MM.1S (cell line): ENCODE measurements at regions not wholly inside any gene's neighbourhood (a gene's known extent, or its start where the extent isn't known, plus 50 kb on each side); places are given as distances from the start of the nearest gene placed in this dataset.

ENCODE experiments used
- EZH2 ChIP-seq: fragments of 300-600 bp; sonication (generic); optimal IDR thresholded peaks from 2 replicates; pipeline ENCODE3; 2017; ENCODE audit warnings: low read depth, mild to moderate bottlenecking, antibody characterized with exemption, low read length, mixed read lengths
- EZH2phosphoT487 ChIP-seq: fragments of 300-600 bp; sonication (generic); IDR thresholded peaks from 2 replicates; pipeline ENCODE4 v1.6.1; 2018; ENCODE audit warnings: antibody characterized with exemption, low read length
- TF ChIP-seq, protein P1 (sequence below): fragments of 300-600 bp; sonication (generic); IDR thresholded peaks from 2 replicates; pipeline ENCODE4 v1.5.1; 2016; ENCODE audit warnings: antibody characterized with exemption, low read length, mixed read lengths

DNA sequence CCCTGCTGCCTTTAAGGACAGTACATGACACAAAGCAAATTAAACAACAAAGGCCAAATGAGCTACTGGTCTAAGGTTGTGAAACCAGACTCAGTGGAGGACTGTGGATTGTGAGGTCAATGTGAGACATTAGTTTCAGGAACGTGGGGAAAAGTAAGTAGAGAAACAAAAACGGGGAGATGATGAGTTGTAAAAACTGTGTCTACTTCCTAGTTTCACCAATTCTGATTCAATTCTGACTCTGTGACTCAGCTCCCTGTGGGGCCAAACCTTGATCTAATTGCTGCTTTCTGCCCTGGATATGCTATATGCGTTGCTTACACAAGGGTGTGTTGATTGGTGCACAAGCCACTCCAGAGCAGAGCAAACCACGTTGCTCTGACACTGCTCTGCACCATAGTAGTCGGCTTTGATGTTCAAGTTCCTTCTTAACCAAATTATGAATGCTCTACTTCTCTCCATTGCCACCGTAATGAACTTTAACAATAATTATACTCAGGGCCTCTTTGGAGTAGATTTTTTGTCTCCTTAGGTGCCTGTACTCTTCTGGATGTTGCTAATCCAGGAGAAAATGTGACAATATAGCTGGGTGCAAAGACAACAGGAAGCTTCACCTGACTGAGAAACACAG, 1640.1 kb upstream of the CELF4 start:
- TF ChIP-seq, protein P1, sequence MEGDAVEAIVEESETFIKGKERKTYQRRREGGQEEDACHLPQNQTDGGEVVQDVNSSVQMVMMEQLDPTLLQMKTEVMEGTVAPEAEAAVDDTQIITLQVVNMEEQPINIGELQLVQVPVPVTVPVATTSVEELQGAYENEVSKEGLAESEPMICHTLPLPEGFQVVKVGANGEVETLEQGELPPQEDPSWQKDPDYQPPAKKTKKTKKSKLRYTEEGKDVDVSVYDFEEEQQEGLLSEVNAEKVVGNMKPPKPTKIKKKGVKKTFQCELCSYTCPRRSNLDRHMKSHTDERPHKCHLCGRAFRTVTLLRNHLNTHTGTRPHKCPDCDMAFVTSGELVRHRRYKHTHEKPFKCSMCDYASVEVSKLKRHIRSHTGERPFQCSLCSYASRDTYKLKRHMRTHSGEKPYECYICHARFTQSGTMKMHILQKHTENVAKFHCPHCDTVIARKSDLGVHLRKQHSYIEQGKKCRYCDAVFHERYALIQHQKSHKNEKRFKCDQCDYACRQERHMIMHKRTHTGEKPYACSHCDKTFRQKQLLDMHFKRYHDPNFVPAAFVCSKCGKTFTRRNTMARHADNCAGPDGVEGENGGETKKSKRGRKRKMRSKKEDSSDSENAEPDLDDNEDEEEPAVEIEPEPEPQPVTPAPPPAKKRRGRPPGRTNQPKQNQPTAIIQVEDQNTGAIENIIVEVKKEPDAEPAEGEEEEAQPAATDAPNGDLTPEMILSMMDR, result no peak
- TF ChIP-seq EZH2 (no peak), EZH2phosphoT487 (no peak)
